ENCODE measurements at regions not wholly inside any gene's neighbourhood (a gene's known extent, or its start where the extent isn't known, plus 50 kb on each side); places are given as distances from the start of the nearest gene placed in this dataset.

DNA sequence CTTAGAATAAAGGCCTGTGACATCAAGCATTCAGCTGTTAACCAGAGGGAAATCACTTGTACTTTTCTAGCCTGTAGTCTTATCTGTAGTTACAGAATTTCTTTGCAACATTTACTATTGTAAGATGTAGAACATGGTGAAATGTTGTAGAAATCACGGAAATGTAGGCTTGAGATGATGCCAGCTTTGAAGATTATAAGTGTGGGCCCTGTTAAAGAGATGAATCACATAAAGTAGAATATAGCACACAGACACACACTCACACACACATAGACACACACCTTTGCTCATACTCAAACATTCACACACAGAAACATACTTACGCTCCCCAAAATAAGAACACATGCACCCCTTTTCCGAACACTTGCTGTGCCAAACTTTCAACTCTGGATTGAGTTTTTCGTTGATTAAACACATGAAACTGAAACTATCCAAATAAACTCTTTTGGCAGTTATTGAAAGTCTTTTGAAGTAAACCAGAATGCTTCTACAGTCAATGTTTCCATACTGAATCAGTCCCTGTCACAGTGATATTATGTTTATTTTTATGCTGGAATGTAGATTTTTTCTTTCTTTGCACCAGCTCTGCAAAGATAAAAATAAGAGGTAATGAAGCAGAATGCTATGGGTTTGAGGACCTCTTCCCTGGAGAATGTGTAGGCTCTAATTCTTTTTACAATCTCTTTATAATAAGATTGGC is 230.3 kb upstream of the MEOX2 start:
- Mint-ChIP-seq H3K4me3 (ENCODE audit: unreplicated experiment) (no peak overlapping the region), H3K27ac (ENCODE audit: unreplicated experiment) (peak overlapping the region; percentile 84), H3K9me3 (ENCODE audit: low read depth) (no peaks in the 10 kb centered on the region), H3K4me1 (ENCODE audit: low read depth) (peaks cover 29% of the 10 kb centered on the region), H3K36me3 (ENCODE audit: low read depth) (no peaks in the 10 kb centered on the region), H3K27me3 (ENCODE audit: low read depth) (no peaks in the 10 kb centered on the region)
- TF ChIP-seq, protein P1, sequence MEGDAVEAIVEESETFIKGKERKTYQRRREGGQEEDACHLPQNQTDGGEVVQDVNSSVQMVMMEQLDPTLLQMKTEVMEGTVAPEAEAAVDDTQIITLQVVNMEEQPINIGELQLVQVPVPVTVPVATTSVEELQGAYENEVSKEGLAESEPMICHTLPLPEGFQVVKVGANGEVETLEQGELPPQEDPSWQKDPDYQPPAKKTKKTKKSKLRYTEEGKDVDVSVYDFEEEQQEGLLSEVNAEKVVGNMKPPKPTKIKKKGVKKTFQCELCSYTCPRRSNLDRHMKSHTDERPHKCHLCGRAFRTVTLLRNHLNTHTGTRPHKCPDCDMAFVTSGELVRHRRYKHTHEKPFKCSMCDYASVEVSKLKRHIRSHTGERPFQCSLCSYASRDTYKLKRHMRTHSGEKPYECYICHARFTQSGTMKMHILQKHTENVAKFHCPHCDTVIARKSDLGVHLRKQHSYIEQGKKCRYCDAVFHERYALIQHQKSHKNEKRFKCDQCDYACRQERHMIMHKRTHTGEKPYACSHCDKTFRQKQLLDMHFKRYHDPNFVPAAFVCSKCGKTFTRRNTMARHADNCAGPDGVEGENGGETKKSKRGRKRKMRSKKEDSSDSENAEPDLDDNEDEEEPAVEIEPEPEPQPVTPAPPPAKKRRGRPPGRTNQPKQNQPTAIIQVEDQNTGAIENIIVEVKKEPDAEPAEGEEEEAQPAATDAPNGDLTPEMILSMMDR (IDR thresholded peaks at IDR 0.05), result no peak
- no peak for DNase-seq (ENCODE audit: low spot score)

DNA sequence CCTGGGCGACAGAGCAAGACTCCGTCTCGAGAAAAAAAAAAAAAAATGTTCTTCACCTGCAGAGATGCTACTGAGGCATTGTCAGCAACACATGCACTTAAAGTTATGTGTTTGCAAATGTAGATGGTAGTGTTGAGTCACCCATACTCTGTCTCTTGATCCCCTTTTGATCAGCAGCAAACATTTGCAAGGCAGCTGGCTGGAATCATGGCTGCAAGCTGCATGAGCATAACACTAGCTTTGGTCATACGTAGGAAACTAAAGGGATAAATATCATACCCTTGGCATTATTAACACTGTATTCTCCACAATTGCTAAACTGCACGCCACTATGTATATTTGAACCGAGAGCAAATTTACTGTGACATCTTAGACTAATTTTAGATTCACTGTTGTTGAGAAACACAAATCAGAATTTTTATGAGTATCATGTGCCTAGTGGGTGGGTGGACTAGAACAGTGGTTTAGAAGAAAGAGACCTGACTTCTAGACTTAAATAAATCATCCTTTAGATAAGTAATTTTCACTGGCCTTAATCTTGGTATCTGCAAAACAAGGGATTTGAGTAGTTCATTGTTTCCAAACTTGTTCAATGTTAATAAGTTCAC is 229.3 kb upstream of the MEOX2 start:
- Mint-ChIP-seq H3K36me3 (ENCODE audit: low read depth) (no peaks in the 10 kb centered on the region), H3K27ac (ENCODE audit: unreplicated experiment) (no peak overlapping the region), H3K4me1 (ENCODE audit: low read depth) (peaks cover 19% of the 10 kb centered on the region), H3K4me3 (ENCODE audit: unreplicated experiment) (no peak overlapping the region), H3K9me3 (ENCODE audit: low read depth) (no peaks in the 10 kb centered on the region), H3K27me3 (ENCODE audit: low read depth) (no peaks in the 10 kb centered on the region)
- DNase-seq (ENCODE audit: low spot score), result no peak
- TF ChIP-seq, protein P1 (IDR thresholded peaks at IDR 0.05), result no peak

DNA sequence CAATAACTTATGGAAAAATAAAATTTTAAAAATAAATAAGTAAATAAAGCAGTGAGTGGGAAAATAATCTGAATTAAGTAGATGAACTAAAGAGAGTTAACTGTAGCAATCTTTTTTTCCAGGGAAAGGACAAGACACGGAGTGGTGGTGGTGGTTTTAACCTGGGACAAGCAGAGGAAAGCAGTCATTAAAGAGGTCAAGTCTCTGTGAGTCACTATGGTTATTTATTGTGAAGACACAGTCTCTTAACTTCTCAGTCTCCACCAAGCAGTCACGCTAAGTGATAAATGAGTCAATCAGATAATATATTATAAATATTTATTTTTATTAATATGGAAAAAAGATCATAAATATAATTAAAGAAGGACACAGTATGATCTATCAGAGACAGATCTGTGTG is 228.1 kb upstream of the MEOX2 start:
- no peak overlapping the region for H3K4me3 Mint-ChIP-seq (ENCODE audit: unreplicated experiment)
- TF ChIP-seq, protein P1 (IDR thresholded peaks at IDR 0.05), result no peak
- no peaks in the 10 kb centered on the region for H3K27me3 Mint-ChIP-seq (ENCODE audit: low read depth)

DNA sequence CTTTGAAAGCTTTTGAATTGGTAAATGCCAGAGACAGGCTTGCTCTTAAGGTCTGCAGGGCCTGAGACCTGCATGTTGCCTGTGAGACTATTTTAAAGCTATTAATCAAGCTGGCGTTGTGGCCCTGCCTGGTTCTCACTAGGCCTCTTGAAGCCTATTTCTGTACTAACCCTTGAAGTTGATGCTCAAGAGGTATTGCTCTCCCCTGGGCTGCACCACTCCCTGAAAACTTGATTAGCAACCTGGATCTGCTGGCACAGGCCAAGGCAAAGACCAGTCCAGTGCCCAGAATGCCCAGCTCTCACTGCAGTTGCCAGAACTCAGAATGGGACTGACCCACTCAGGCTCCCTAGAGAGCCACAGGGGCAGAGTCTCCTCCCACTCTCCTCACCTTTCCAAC is 220.0 kb upstream of the MEOX2 start:
- no peaks in the 10 kb centered on the region for H3K36me3 Mint-ChIP-seq (ENCODE audit: low read depth)
- DNase-seq (ENCODE audit: low spot score), result no peak
- H3K4me3 Mint-ChIP-seq (ENCODE audit: unreplicated experiment), result no peak overlapping the region
- H3K27ac Mint-ChIP-seq (ENCODE audit: unreplicated experiment), result no peak overlapping the region
- H3K9me3 Mint-ChIP-seq (ENCODE audit: low read depth), result no peaks in the 10 kb centered on the region
- no peaks in the 10 kb centered on the region for H3K27me3 Mint-ChIP-seq (ENCODE audit: low read depth)
- TF ChIP-seq, protein P1 (IDR thresholded peaks at IDR 0.05), result no peak
- H3K4me1 Mint-ChIP-seq (ENCODE audit: low read depth), result no peaks in the 10 kb centered on the region

More for the DNA sequence above, 228.1 kb upstream of the MEOX2 start:
- Mint-ChIP-seq H3K27ac (ENCODE audit: unreplicated experiment) (no peak overlapping the region), H3K9me3 (ENCODE audit: low read depth) (no peaks in the 10 kb centered on the region), H3K4me1 (ENCODE audit: low read depth) (peaks cover 19% of the 10 kb centered on the region), H3K36me3 (ENCODE audit: low read depth) (no peaks in the 10 kb centered on the region)
- no peak for DNase-seq (ENCODE audit: low spot score)

GRCh38 chr7:15905251-15906040 is 219.0 kb upstream of the MEOX2 start:
- no peak for DNase-seq (ENCODE audit: low spot score)
- no peaks in the 10 kb centered on the region for H3K9me3 Mint-ChIP-seq (ENCODE audit: low read depth)
- TF ChIP-seq, protein P1 (IDR thresholded peaks at IDR 0.05), result no peak
- no peaks in the 10 kb centered on the region for H3K4me1 Mint-ChIP-seq (ENCODE audit: low read depth)
- H3K27ac Mint-ChIP-seq (ENCODE audit: unreplicated experiment), result no peak overlapping the region
- no peaks in the 10 kb centered on the region for H3K27me3 Mint-ChIP-seq (ENCODE audit: low read depth)
- no peaks in the 10 kb centered on the region for H3K36me3 Mint-ChIP-seq (ENCODE audit: low read depth)
- H3K4me3 Mint-ChIP-seq (ENCODE audit: unreplicated experiment), result no peak overlapping the region

Measured in chondrocyte (in vitro differentiated cells).